Esophagus squamous epithelium (tissue), 5 donors: ENCODE measurements at regions not wholly inside any gene's neighbourhood (a gene's known extent, or its start where the extent isn't known, plus 50 kb on each side); places are given as distances from the start of the nearest gene placed in this dataset.

Source experiments
- DNase-seq: peaks from one replicate; lab custom pipeline; 2025; lab: John Stamatoyannopoulos, UW
- H3K27ac ChIP-seq, 4 donors: fragments of 200-600 bp; sonication (generic); one replicate each; pipeline ENCODE4 v1.5.1; 2016 to 2019; ENCODE audit warnings: mild to moderate bottlenecking in 1 of 4
- H3K27me3 ChIP-seq, 4 donors: fragments of 200-600 bp; sonication (generic); 1 replicate in 3 of 4; 2 replicates in 1 of 4; pipeline versions ENCODE4 v1.5.1 to v1.6.0; 2017 to 2021; ENCODE audit warnings: antibody characterized with exemption in 1 of 4
- H3K36me3 ChIP-seq, 3 donors: fragments of 200-600 bp; sonication (generic); one replicate each; pipeline ENCODE4 v1.5.1; 2016 to 2019
- H3K4me1 ChIP-seq, 3 donors: fragments of 200-600 bp; sonication (generic); one replicate each; pipeline ENCODE4 v1.5.1; 2017 to 2019
- H3K4me3 ChIP-seq, 4 donors: fragments of 200-600 bp; sonication (generic); 1 replicate in 3 of 4; 2 replicates in 1 of 4; pipeline ENCODE4 v1.5.1; 2016 to 2019; ENCODE audit warnings: mild to moderate bottlenecking in 2 of 4, moderate library complexity in 1 of 4
- H3K9me3 ChIP-seq, 3 donors: fragments of 200-600 bp; sonication (generic); one replicate each; pipeline ENCODE4 v1.5.1; 2016 to 2019
- CTCF ChIP-seq, 6 experiments: fragments of 450-650 bp in 4 of 6; fragments of 200-600 bp in 2 of 6; sonication (generic) in 2 of 6; IDR thresholded peaks; one replicate each; pipeline ENCODE4 v1.5.1; 2016 to 2019; ENCODE audit warnings: antibody characterized with exemption in 6 of 6, mild to moderate bottlenecking in 4 of 6, moderate library complexity in 4 of 6
- POLR2A ChIP-seq, 4 donors: fragments of 450-650 bp; IDR thresholded peaks; one replicate each; pipeline ENCODE4 v1.6.1; 2017; ENCODE audit warnings: antibody characterized with exemption in 4 of 4, mild to moderate bottlenecking in 4 of 4, moderate library complexity in 3 of 4
- WGBS, 2 donors: methylation state at CpG; one replicate each; pipeline ENCODE4 v1.1.5; 2018; 5-methylcytosine and 5-hydroxymethylcytosine counted together
- intact Hi-C: fragments of 100-400 bp; cut with DNase I; formaldehyde crosslinking; loops from one replicate; pipeline ENCODE4 v1.15.0; 2022
- donor health status: DM: yes; HTN: yes; CAD: no.

- Histone ChIP-seq H3K4me1 (no peaks in the 10 kb centered on the region), H3K27ac (no peak overlapping the region), H3K36me3 (no peaks in the 10 kb centered on the region), H3K4me3 (no peak overlapping the region), H3K27me3 (no peaks in the 10 kb centered on the region), H3K9me3 (no peaks in the 10 kb centered on the region)
- TF ChIP-seq CTCF (IDR thresholded peaks at IDR 0.05) = no peak
- no peak for TF ChIP-seq POLR2A (IDR thresholded peaks at IDR 0.05)
- intact Hi-C loops = loop anchor here (5.0 kb wide), 2 partner anchors 83 to 228 kb away; no protein-coding TSS in a partner anchor
- WGBS, 2 donors = 61 to 66% methylated on average over 6 of the region's 6 CpGs
- DNase-seq = no peak
Measured at GRCh38 chr11:11020747-11021149, 162.9 kb upstream of the ZBED5 start.

- Histone ChIP-seq H3K4me3 (no peak overlapping the region), H3K27me3 (no peaks in the 10 kb centered on the region), H3K4me1 (no peaks in the 10 kb centered on the region), H3K27ac (no peak overlapping the region), H3K36me3 (no peaks in the 10 kb centered on the region), H3K9me3 (no peaks in the 10 kb centered on the region)
- intact Hi-C loops = loop anchor here (5.0 kb wide), 2 partner anchors 83 to 228 kb away; no protein-coding TSS in a partner anchor
- WGBS, 2 donors = 86 to 89% methylated on average over 12 of the region's 12 CpGs
- TF ChIP-seq POLR2A (IDR thresholded peaks at IDR 0.05) (no peak), CTCF (IDR thresholded peaks at IDR 0.05) (no peak)
- DNase-seq = no peak
Measured at GRCh38 chr11:11020219-11020726, 162.4 kb upstream of the ZBED5 start.

GRCh38 chr11:11016943-11017342 lies 159.1 kb upstream of the ZBED5 start:
- H3K27me3 ChIP-seq = no peaks in the 10 kb centered on the region
- H3K36me3 ChIP-seq = no peaks in the 10 kb centered on the region
- H3K4me1 ChIP-seq = no peaks in the 10 kb centered on the region
- H3K27ac ChIP-seq = no peak overlapping the region
- no peaks in the 10 kb centered on the region for H3K9me3 ChIP-seq
- intact Hi-C loops = no loop called here
- TF ChIP-seq POLR2A (IDR thresholded peaks at IDR 0.05) = no peak
- no peak for TF ChIP-seq CTCF (IDR thresholded peaks at IDR 0.05)
- no peak for DNase-seq
- no peak overlapping the region for H3K4me3 ChIP-seq

- Histone ChIP-seq H3K27ac (no peak overlapping the region), H3K36me3 (no peaks in the 10 kb centered on the region), H3K4me3 (no peak overlapping the region), H3K27me3 (peaks cover 0 to 6% (median 0%) of the 10 kb centered on the region in 4 donors), H3K9me3 (no peaks in the 10 kb centered on the region), H3K4me1 (peaks cover 0 to 3% (median 0%) of the 10 kb centered on the region in 3 donors)
- DNase-seq = no peak
- intact Hi-C loops = no loop called here
- WGBS, 2 donors = 83 to 95% methylated on average over 2 of the region's 2 CpGs
- TF ChIP-seq POLR2A (IDR thresholded peaks at IDR 0.05) (no peak), CTCF (IDR thresholded peaks at IDR 0.05) (no peak)
Measured at GRCh38 chr11:11016068-11016467, 158.2 kb upstream of the ZBED5 start.

- Histone ChIP-seq H3K4me1 (peaks cover 6 to 12% (median 7%) of the 10 kb centered on the region in 3 donors), H3K27ac (no peak overlapping the region), H3K27me3 (peaks cover 0 to 36% (median 0%) of the 10 kb centered on the region in 4 donors), H3K4me3 (no peak overlapping the region), H3K9me3 (no peaks in the 10 kb centered on the region), H3K36me3 (no peaks in the 10 kb centered on the region)
- DNase-seq = no peak
- intact Hi-C loops = no loop called here
- WGBS, 2 donors = 75 to 85% methylated on average over 5 of the region's 5 CpGs
- TF ChIP-seq POLR2A (IDR thresholded peaks at IDR 0.05) (no peak), CTCF (IDR thresholded peaks at IDR 0.05) (no peak)
Measured at GRCh38 chr11:11011617-11012016, 153.8 kb upstream of the ZBED5 start.
